GM12878 (cell line): ENCODE measurements at regions not wholly inside any gene's neighbourhood (a gene's known extent, or its start where the extent isn't known, plus 50 kb on each side); places are given as distances from the start of the nearest gene placed in this dataset.

Source experiments
- BRCA1 ChIP-seq: IDR thresholded peaks from 2 replicates; pipeline ENCODE4 v1.6.1; 2011; ENCODE audit warnings: low read depth, low read length, improper control_type of control experiment
- EED ChIP-seq: sonication (generic); IDR thresholded peaks from 2 replicates; pipeline ENCODE4 v1.6.1; 2016; ENCODE audit warnings: antibody characterized with exemption, low read depth
- EP300 ChIP-seq, 2 experiments: fragments of 150-350 bp in 1 of 2; IDR thresholded peaks; 2 replicates each; pipeline ENCODE4 v1.6.1; 2011 to 2012; ENCODE audit warnings: low read depth in 2 of 2, low read length in 2 of 2, borderline replicate concordance in 1 of 2, improper control_type of control experiment in 1 of 2, inconsistent platforms in 1 of 2; ENCODE audit not compliant: control insufficient read depth in 1 of 2
- HDGF ChIP-seq: fragments of 450-650 bp; IDR thresholded peaks from 2 replicates; pipeline ENCODE4 v1.6.1; 2016; ENCODE audit warnings: antibody characterized with exemption
- LARP7 ChIP-seq: fragments of 450-650 bp; IDR thresholded peaks from 2 replicates; pipeline ENCODE4 v1.6.1; 2017; ENCODE audit warnings: mild to moderate bottlenecking
- NFYA ChIP-seq: IDR thresholded peaks from 2 replicates; pipeline ENCODE4 v1.6.1; 2011; ENCODE audit warnings: low read depth, mild to moderate bottlenecking, low read length, improper control_type of control experiment, borderline replicate concordance
- POLR2AphosphoS2 ChIP-seq: IDR thresholded peaks from 2 replicates; pipeline ENCODE4 v1.6.1; 2011; ENCODE audit warnings: low read depth, mild to moderate bottlenecking, low read length, improper control_type of control experiment, moderate library complexity
- RB1 ChIP-seq: fragments of 450-650 bp; formaldehyde crosslinking; IDR thresholded peaks from 2 replicates; pipeline ENCODE4 v1.6.1; 2017; ENCODE audit warnings: mild to moderate bottlenecking, borderline replicate concordance
- SP1 ChIP-seq: IDR thresholded peaks from one replicate; pipeline ENCODE4 v1.6.1; 2011; ENCODE audit warnings: low read depth, low read length
- YBX1 ChIP-seq: fragments of 450-650 bp; IDR thresholded peaks from 2 replicates; pipeline ENCODE4 v1.6.1; 2016; ENCODE audit warnings: antibody characterized with exemption
- TF ChIP-seq, protein P1 (sequence below): fragments of 450-650 bp; IDR thresholded peaks from 2 replicates; pipeline ENCODE4 v1.6.1; 2018; ENCODE audit warnings: mild to moderate bottlenecking, low read depth, moderate library complexity; ENCODE audit not compliant: partially characterized antibody
- TF ChIP-seq, protein P2 (sequence below): fragments of 450-650 bp; IDR thresholded peaks from 2 replicates; pipeline ENCODE4 v1.6.1; 2017; ENCODE audit warnings: antibody characterized with exemption, mild to moderate bottlenecking, moderate library complexity
- TF ChIP-seq, protein P3 (sequence below): IDR thresholded peaks from 2 replicates; pipeline ENCODE4 v1.6.1; 2011; ENCODE audit warnings: borderline replicate concordance, low read depth, mild to moderate bottlenecking, moderate library complexity, mixed read lengths, low read length; ENCODE audit not compliant: insufficient read depth; ENCODE audit errors: extremely low read length
- TF ChIP-seq, protein P4 (sequence below): IDR thresholded peaks from 2 replicates; pipeline ENCODE4 v1.6.1; 2011; ENCODE audit warnings: low read depth, low read length, improper control_type of control experiment, borderline replicate concordance

DNA sequence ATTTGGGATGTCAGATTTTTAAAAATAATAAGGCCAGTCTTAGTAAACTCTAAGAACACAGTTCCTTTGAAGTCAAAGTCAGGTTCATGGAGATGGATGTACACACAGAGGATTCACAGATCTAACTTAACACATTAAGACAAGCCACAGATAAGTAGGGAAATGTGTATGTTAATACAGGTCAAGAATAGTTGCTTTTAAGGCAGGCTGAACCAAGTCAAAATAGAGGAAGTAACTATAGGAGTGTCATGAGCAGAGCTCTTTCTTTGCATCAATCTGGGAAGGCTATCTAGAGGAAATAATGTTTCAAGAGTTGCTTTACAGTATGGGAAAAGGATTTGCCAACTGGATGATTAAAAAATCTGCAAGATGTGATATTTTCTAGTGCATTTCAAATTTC lies 128.0 kb upstream of the FBXO11 start (continued):
- TF ChIP-seq, protein P1, sequence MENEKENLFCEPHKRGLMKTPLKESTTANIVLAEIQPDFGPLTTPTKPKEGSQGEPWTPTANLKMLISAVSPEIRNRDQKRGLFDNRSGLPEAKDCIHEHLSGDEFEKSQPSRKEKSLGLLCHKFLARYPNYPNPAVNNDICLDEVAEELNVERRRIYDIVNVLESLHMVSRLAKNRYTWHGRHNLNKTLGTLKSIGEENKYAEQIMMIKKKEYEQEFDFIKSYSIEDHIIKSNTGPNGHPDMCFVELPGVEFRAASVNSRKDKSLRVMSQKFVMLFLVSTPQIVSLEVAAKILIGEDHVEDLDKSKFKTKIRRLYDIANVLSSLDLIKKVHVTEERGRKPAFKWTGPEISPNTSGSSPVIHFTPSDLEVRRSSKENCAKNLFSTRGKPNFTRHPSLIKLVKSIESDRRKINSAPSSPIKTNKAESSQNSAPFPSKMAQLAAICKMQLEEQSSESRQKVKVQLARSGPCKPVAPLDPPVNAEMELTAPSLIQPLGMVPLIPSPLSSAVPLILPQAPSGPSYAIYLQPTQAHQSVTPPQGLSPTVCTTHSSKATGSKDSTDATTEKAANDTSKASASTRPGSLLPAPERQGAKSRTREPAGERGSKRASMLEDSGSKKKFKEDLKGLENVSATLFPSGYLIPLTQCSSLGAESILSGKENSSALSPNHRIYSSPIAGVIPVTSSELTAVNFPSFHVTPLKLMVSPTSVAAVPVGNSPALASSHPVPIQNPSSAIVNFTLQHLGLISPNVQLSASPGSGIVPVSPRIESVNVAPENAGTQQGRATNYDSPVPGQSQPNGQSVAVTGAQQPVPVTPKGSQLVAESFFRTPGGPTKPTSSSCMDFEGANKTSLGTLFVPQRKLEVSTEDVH, result no peak
- no peak for TF ChIP-seq SP1
- TF ChIP-seq LARP7, result no peak
- no peak for TF ChIP-seq BRCA1
- no peak for TF ChIP-seq HDGF
- TF ChIP-seq, protein P2, sequence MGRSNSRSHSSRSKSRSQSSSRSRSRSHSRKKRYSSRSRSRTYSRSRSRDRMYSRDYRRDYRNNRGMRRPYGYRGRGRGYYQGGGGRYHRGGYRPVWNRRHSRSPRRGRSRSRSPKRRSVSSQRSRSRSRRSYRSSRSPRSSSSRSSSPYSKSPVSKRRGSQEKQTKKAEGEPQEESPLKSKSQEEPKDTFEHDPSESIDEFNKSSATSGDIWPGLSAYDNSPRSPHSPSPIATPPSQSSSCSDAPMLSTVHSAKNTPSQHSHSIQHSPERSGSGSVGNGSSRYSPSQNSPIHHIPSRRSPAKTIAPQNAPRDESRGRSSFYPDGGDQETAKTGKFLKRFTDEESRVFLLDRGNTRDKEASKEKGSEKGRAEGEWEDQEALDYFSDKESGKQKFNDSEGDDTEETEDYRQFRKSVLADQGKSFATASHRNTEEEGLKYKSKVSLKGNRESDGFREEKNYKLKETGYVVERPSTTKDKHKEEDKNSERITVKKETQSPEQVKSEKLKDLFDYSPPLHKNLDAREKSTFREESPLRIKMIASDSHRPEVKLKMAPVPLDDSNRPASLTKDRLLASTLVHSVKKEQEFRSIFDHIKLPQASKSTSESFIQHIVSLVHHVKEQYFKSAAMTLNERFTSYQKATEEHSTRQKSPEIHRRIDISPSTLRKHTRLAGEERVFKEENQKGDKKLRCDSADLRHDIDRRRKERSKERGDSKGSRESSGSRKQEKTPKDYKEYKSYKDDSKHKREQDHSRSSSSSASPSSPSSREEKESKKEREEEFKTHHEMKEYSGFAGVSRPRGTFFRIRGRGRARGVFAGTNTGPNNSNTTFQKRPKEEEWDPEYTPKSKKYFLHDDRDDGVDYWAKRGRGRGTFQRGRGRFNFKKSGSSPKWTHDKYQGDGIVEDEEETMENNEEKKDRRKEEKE, result no peak
- no peak for TF ChIP-seq YBX1
- TF ChIP-seq, protein P3, sequence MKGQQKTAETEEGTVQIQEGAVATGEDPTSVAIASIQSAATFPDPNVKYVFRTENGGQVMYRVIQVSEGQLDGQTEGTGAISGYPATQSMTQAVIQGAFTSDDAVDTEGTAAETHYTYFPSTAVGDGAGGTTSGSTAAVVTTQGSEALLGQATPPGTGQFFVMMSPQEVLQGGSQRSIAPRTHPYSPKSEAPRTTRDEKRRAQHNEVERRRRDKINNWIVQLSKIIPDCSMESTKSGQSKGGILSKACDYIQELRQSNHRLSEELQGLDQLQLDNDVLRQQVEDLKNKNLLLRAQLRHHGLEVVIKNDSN, result no peak
- no peak for TF ChIP-seq POLR2AphosphoS2
- TF ChIP-seq RB1, result no peak
- TF ChIP-seq EED, result no peak
- TF ChIP-seq, protein P4, sequence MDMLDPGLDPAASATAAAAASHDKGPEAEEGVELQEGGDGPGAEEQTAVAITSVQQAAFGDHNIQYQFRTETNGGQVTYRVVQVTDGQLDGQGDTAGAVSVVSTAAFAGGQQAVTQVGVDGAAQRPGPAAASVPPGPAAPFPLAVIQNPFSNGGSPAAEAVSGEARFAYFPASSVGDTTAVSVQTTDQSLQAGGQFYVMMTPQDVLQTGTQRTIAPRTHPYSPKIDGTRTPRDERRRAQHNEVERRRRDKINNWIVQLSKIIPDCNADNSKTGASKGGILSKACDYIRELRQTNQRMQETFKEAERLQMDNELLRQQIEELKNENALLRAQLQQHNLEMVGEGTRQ, result no peak
- no peak for TF ChIP-seq EP300 (IDR thresholded peaks at IDR 0.05; ENCODE audit: borderline replicate concordance in 1 of 2, control insufficient read depth in 1 of 2, low read depth in 2 of 2, low read length in 2 of 2)
- no peak for TF ChIP-seq NFYA
